IMR-90 (cell line): ENCODE measurements at regions not wholly inside any gene's neighbourhood (a gene's known extent, or its start where the extent isn't known, plus 50 kb on each side); places are given as distances from the start of the nearest gene placed in this dataset.

Experiments used
- ATAC-seq: fragments of 200-7000 bp; cut with Tn5 transposase; 2 replicates; pipeline ENCODE4 v1.9.1; 2020; ENCODE audit warnings: low read depth, mild to moderate bottlenecking, moderate library complexity
- BruUV-seq: library from RNA; stranded (reverse); fragments of 400-500 nt; replicated peaks from 2 replicates; lab custom pipeline; 2021; lab: Mats Ljungman, UMichigan
- CTCF ChIA-PET: fragments of 300-600 bp; formaldehyde crosslinking; extraction: SDS; loops from one replicate; lab custom pipeline; 2021; ENCODE audit warnings: antibody characterized with exemption; lab: Yijun Ruan, JAX
- POLR2A ChIA-PET: fragments of 300-600 bp; sonication (Branson Sonifier 250); formaldehyde crosslinking; loops from one replicate; lab custom pipeline; 2022; ENCODE audit warnings: antibody characterized with exemption; ENCODE audit not compliant: unreplicated experiment; lab: Charles Lee
- DNase-seq: peaks from one replicate; pipeline ENCODE4 v3.0.0; 2013
- H2AFZ ChIP-seq: replicated peaks from 2 replicates; pipeline ENCODE3; 2013; ENCODE audit warnings: low read length, mild to moderate bottlenecking; ENCODE audit not compliant: poor library complexity
- H2AK5ac ChIP-seq: 2 replicates; pipeline ENCODE4 v1.6.1; 2013; ENCODE audit warnings: low read depth, low read length, inconsistent platforms
- H2AK9ac ChIP-seq: replicated peaks from 2 replicates; pipeline ENCODE3; 2013; ENCODE audit warnings: mild to moderate bottlenecking, low read depth, low read length, moderate library complexity; ENCODE audit not compliant: poor library complexity
- H2BK120ac ChIP-seq: 2 replicates; pipeline ENCODE4 v1.6.1; 2013; ENCODE audit warnings: low read depth, low read length, inconsistent platforms
- H2BK15ac ChIP-seq: 3 replicates; pipeline ENCODE4 v1.6.1; 2013; ENCODE audit warnings: low read depth, low read length, inconsistent platforms
- H2BK20ac ChIP-seq: 2 replicates; pipeline ENCODE4 v1.6.1; 2013; ENCODE audit warnings: low read depth, mild to moderate bottlenecking, inconsistent platforms, low read length, moderate library complexity
- H2BK5ac ChIP-seq: 2 replicates; pipeline ENCODE4 v1.6.1; 2013; ENCODE audit warnings: mild to moderate bottlenecking, low read depth, low read length, inconsistent platforms; ENCODE audit not compliant: poor library complexity, severe bottlenecking
- H3K14ac ChIP-seq: replicated peaks from 2 replicates; pipeline ENCODE4 v1.6.1; 2013; ENCODE audit warnings: low read depth, low read length, inconsistent platforms
- H3K18ac ChIP-seq: 2 replicates; pipeline ENCODE4 v1.6.1; 2013; ENCODE audit warnings: low read depth, low read length, control low read depth
- H3K23ac ChIP-seq: 2 replicates; pipeline ENCODE4 v1.6.1; 2013; ENCODE audit warnings: low read depth, low read length, inconsistent platforms
- H3K27ac ChIP-seq: 2 replicates; pipeline ENCODE4 v1.5.1; 2013; ENCODE audit warnings: mild to moderate bottlenecking, control low read depth, low read length; ENCODE audit not compliant: insufficient read depth
- H3K27me3 ChIP-seq: 2 replicates; pipeline ENCODE4 v1.6.1; 2013; ENCODE audit warnings: low read length; ENCODE audit not compliant: control insufficient read depth, insufficient read depth
- H3K36me3 ChIP-seq: 2 replicates; pipeline ENCODE4 v1.6.1; 2013; ENCODE audit warnings: low read length, mixed read lengths; ENCODE audit not compliant: control insufficient read depth, insufficient read depth
- H3K4ac ChIP-seq: 2 replicates; pipeline ENCODE4 v1.6.1; 2013; ENCODE audit warnings: low read depth, low read length, inconsistent platforms
- H3K4me1 ChIP-seq: 2 replicates; pipeline ENCODE4 v1.6.1; 2013; ENCODE audit warnings: low read length, mixed read lengths; ENCODE audit not compliant: control insufficient read depth, insufficient read depth
- H3K4me2 ChIP-seq: 2 replicates; pipeline ENCODE4 v1.6.1; 2013; ENCODE audit warnings: low read depth, mild to moderate bottlenecking, control low read depth, low read length, moderate library complexity
- H3K4me3 ChIP-seq: 2 replicates; pipeline ENCODE4 v1.5.1; 2013; ENCODE audit warnings: low read depth, mild to moderate bottlenecking, control low read depth, low read length, moderate library complexity; ENCODE audit not compliant: insufficient read depth
- H3K56ac ChIP-seq: 2 replicates; pipeline ENCODE4 v1.6.1; 2013; ENCODE audit warnings: low read length, inconsistent platforms; ENCODE audit not compliant: insufficient read depth; ENCODE audit errors: extremely low read depth
- H3K79me1 ChIP-seq, 2 experiments: 2 replicates each; pipeline ENCODE4 v1.6.1; 2013; ENCODE audit warnings: low read length in 2 of 2, inconsistent platforms in 1 of 2, low read depth in 1 of 2
- H3K9ac ChIP-seq: 2 replicates; pipeline ENCODE4 v1.6.1; 2013; ENCODE audit warnings: low read depth, low read length, control low read depth
- H3K9me1 ChIP-seq: 2 replicates; pipeline ENCODE4 v1.6.1; 2013; ENCODE audit warnings: low read length, inconsistent platforms; ENCODE audit not compliant: insufficient read depth
- H3K9me3 ChIP-seq: 2 replicates; pipeline ENCODE4 v1.6.1; 2013; ENCODE audit warnings: low read length; ENCODE audit not compliant: control insufficient read depth, insufficient read depth
- H4K20me1 ChIP-seq: 2 replicates; pipeline ENCODE4 v1.6.1; 2013; ENCODE audit warnings: low read length, inconsistent platforms; ENCODE audit not compliant: insufficient read depth
- H4K5ac ChIP-seq: 2 replicates; pipeline ENCODE4 v1.6.1; 2013; ENCODE audit warnings: mild to moderate bottlenecking, low read depth, low read length, control low read depth
- H4K8ac ChIP-seq, 2 experiments: 2 replicates each; pipeline ENCODE4 v1.6.1; 2013; ENCODE audit warnings: low read depth in 2 of 2, low read length in 2 of 2, control low read depth in 1 of 2, inconsistent platforms in 1 of 2
- H4K91ac ChIP-seq: 2 replicates; pipeline ENCODE4 v1.6.1; 2013; ENCODE audit warnings: low read depth, low read length, inconsistent platforms; ENCODE audit not compliant: insufficient read depth
- CHD1 ChIP-seq: IDR thresholded peaks from 2 replicates; pipeline ENCODE4 v1.6.1; 2012; ENCODE audit warnings: low read depth, low read length, improper control_type of control experiment
- FOS ChIP-seq: fragments of 150-350 bp; IDR thresholded peaks from 2 replicates; pipeline ENCODE4 v1.6.1; 2016; ENCODE audit warnings: low read depth, low read length
- MXI1 ChIP-seq: IDR thresholded peaks from 2 replicates; pipeline ENCODE4 v1.6.1; 2012; ENCODE audit warnings: low read depth, mild to moderate bottlenecking, low read length, moderate library complexity, borderline replicate concordance
- RCOR1 ChIP-seq: IDR thresholded peaks from 2 replicates; pipeline ENCODE4 v1.6.1; 2012; ENCODE audit warnings: mild to moderate bottlenecking, low read length, improper control_type of control experiment; ENCODE audit not compliant: insufficient replicate concordance
- USF2 ChIP-seq: fragments of 150-350 bp; IDR thresholded peaks from 2 replicates; pipeline ENCODE4 v1.6.1; 2017; ENCODE audit warnings: mild to moderate bottlenecking, antibody characterized with exemption, low read length, low read depth
- WGBS, 2 experiments: methylation state at CpG; one replicate each; pipeline versions ENCODE4 v1.1.5 to v1.1.7; 2013; ENCODE audit warnings: missing lambda C conversion rate in 2 of 2; ENCODE audit not compliant: insufficient read length in 1 of 2; ENCODE audit errors: extremely low coverage in 2 of 2; 5-methylcytosine and 5-hydroxymethylcytosine counted together
- dilution Hi-C: fragments of 300-500 bp; cut with HindIII; formaldehyde crosslinking; loops from one replicate; pipeline ENCODE4 v1.14.3; 2018; ENCODE audit warnings: low sequenced_read_pairs; ENCODE audit not compliant: unreplicated experiment
- in situ Hi-C: fragments of 300-500 bp; cut with MboI; formaldehyde crosslinking; loops from 3 replicates; pipeline ENCODE4 v1.14.3; 2019; ENCODE audit warnings: low sequenced_read_pairs, inconsistent platforms, mixed read lengths
- intact Hi-C: fragments of 100-400 bp; cut with micrococcal nuclease; formaldehyde crosslinking; loops from 2 replicates; pipeline ENCODE4 v1.10.0; 2022

GRCh38 chr12:66964629-66965028 lies 285.8 kb upstream of the GRIP1 start:
- Histone ChIP-seq H3K79me1 (no peaks in the 10 kb centered on the region), H3K9me3 (no peaks in the 10 kb centered on the region), H3K9me1 (no peaks in the 10 kb centered on the region), H4K8ac (no peak overlapping the region), H2AK9ac (no peak overlapping the region), H3K9ac (no peak overlapping the region), H2BK5ac (no peak overlapping the region), H3K18ac (no peak overlapping the region), H3K36me3 (no peaks in the 10 kb centered on the region), H3K4me3 (no peak overlapping the region), H3K27ac (no peak overlapping the region), H4K5ac (no peak overlapping the region), H2BK120ac (no peak overlapping the region), H3K14ac (no peak overlapping the region), H2BK20ac (no peak overlapping the region), H4K91ac (no peak overlapping the region), H3K4ac (no peak overlapping the region), H3K23ac (no peak overlapping the region), H2AFZ (no peak overlapping the region), H3K27me3 (no peaks in the 10 kb centered on the region), H4K20me1 (no peaks in the 10 kb centered on the region), H3K4me1 (no peaks in the 10 kb centered on the region), H3K4me2 (no peak overlapping the region), H2AK5ac (no peak overlapping the region), H3K56ac (no peak overlapping the region), H2BK15ac (no peak overlapping the region)
- no peak for TF ChIP-seq CHD1
- no peak for TF ChIP-seq USF2
- TF ChIP-seq RCOR1 = no peak
- TF ChIP-seq FOS = no peak
- TF ChIP-seq MXI1 = no peak
- BruUV-seq = no TSS peak
- POLR2A ChIA-PET = no interaction called here
- in situ Hi-C loops = no loop called here
- ATAC-seq = no peak
- intact Hi-C loops = no loop called here
- DNase-seq = no peak
- CTCF ChIA-PET = no interaction called here
- no CpG with 5 or more reads among the region's 2 CpGs for WGBS, 2 experiments
- dilution Hi-C loops = no loop called here
